WTC11 (cell line): ENCODE measurements at regions not wholly inside any gene's neighbourhood (a gene's known extent, or its start where the extent isn't known, plus 50 kb on each side); places are given as distances from the start of the nearest gene placed in this dataset.

Experiments
- ATAC-seq: fragments of 200-7000 bp; cut with Tn5 transposase; 2 replicates; pipeline ENCODE4 v1.10.0; 2021; ENCODE audit warnings: mild to moderate bottlenecking, moderate library complexity
- CTCF ChIA-PET: fragments of 300-600 bp; sonication (Branson Sonifier 250); formaldehyde crosslinking; loops from one replicate; lab custom pipeline; 2021; ENCODE audit warnings: antibody characterized with exemption; lab: Charles Lee
- POLR2A ChIA-PET: fragments of 350-600 bp; sonication (Branson Sonifier 250); formaldehyde crosslinking; loops from one replicate; lab custom pipeline; 2021; ENCODE audit warnings: antibody characterized with exemption; lab: Charles Lee
- DNase-seq: peaks from one replicate; pipeline ENCODE4 v3.0.0; 2021; ENCODE audit warnings: low spot score
- H3K27ac Mint-ChIP-seq: 2 replicates; pipeline ENCODE4 v1.8.0; 2021; ENCODE audit warnings: mixed read lengths
- H3K27me3 Mint-ChIP-seq: 2 replicates; pipeline ENCODE4 v1.8.0; 2021; ENCODE audit warnings: low read depth, mild to moderate bottlenecking, moderate library complexity, mixed read lengths
- H3K36me3 Mint-ChIP-seq: 2 replicates; pipeline ENCODE4 v1.8.0; 2021; ENCODE audit warnings: mixed read lengths
- H3K4me1 Mint-ChIP-seq: 2 replicates; pipeline ENCODE4 v1.8.0; 2022; ENCODE audit warnings: mixed read lengths
- H3K4me3 Mint-ChIP-seq: 2 replicates; pipeline ENCODE4 v1.8.0; 2021; ENCODE audit warnings: mild to moderate bottlenecking, moderate library complexity, mixed read lengths
- H3K9me3 Mint-ChIP-seq: 2 replicates; pipeline ENCODE4 v1.8.0; 2021; ENCODE audit warnings: mixed read lengths
- CBFB ChIP-seq: sonication (generic); formaldehyde crosslinking; IDR thresholded peaks from 2 replicates; pipeline ENCODE4 v1.8.1; 2022; ENCODE audit warnings: mild to moderate bottlenecking, low read depth, missing genetic modification reagents
- ESRRA ChIP-seq: sonication (generic); formaldehyde crosslinking; IDR thresholded peaks from 2 replicates; pipeline ENCODE4 v1.8.1; 2022; ENCODE audit warnings: mild to moderate bottlenecking, missing genetic modification reagents, borderline replicate concordance
- FOXK1 ChIP-seq: sonication (generic); formaldehyde crosslinking; IDR thresholded peaks from 2 replicates; pipeline ENCODE4 v1.8.0; 2022; ENCODE audit warnings: mild to moderate bottlenecking, moderate library complexity, missing genetic modification reagents
- JUN ChIP-seq: sonication (generic); formaldehyde crosslinking; IDR thresholded peaks from 2 replicates; pipeline ENCODE4 v1.8.0; 2023; ENCODE audit warnings: mild to moderate bottlenecking, missing genetic modification reagents
- KAT7 ChIP-seq: sonication (generic); formaldehyde crosslinking; IDR thresholded peaks from 2 replicates; pipeline ENCODE4 v1.8.1; 2023; ENCODE audit warnings: missing genetic modification reagents, mild to moderate bottlenecking, borderline replicate concordance
- MYBL2 ChIP-seq: sonication (generic); formaldehyde crosslinking; IDR thresholded peaks from 2 replicates; pipeline ENCODE4 v1.8.1; 2023; ENCODE audit warnings: mild to moderate bottlenecking, moderate library complexity, missing genetic modification reagents
- NFE2L1 ChIP-seq: sonication (generic); formaldehyde crosslinking; IDR thresholded peaks from 2 replicates; pipeline ENCODE4 v1.8.1; 2023; ENCODE audit warnings: missing genetic modification reagents
- NFYB ChIP-seq: sonication (generic); formaldehyde crosslinking; conservative IDR thresholded peaks from 2 replicates; pipeline ENCODE4 v1.8.0; 2022; ENCODE audit warnings: low read depth, missing genetic modification reagents
- NR1H2 ChIP-seq: sonication (generic); formaldehyde crosslinking; IDR thresholded peaks from 2 replicates; pipeline ENCODE4 v1.9.0; 2021; ENCODE audit warnings: mild to moderate bottlenecking, moderate library complexity, missing genetic modification reagents
- NR2C2 ChIP-seq: sonication (generic); formaldehyde crosslinking; IDR thresholded peaks from 2 replicates; pipeline ENCODE4 v1.8.0; 2022; ENCODE audit warnings: mild to moderate bottlenecking, missing genetic modification reagents
- NR3C1 ChIP-seq: sonication (generic); formaldehyde crosslinking; conservative IDR thresholded peaks from 2 replicates; pipeline ENCODE4 v1.8.1; 2023; ENCODE audit warnings: low read depth, mild to moderate bottlenecking, missing genetic modification reagents
- SMAD4 ChIP-seq: sonication (generic); formaldehyde crosslinking; IDR thresholded peaks from 2 replicates; pipeline ENCODE4 v1.8.0; 2022; ENCODE audit warnings: mild to moderate bottlenecking, missing genetic modification reagents
- TP53 ChIP-seq: sonication (generic); formaldehyde crosslinking; IDR thresholded peaks from 2 replicates; pipeline ENCODE4 v1.8.1; 2023; ENCODE audit warnings: mild to moderate bottlenecking, missing genetic modification reagents
- ZBTB21 ChIP-seq: sonication (generic); formaldehyde crosslinking; IDR thresholded peaks from 2 replicates; pipeline ENCODE4 v1.8.1; 2023; ENCODE audit warnings: mild to moderate bottlenecking, missing genetic modification reagents, borderline replicate concordance
- ZNF317 ChIP-seq: sonication (generic); formaldehyde crosslinking; IDR thresholded peaks from 2 replicates; pipeline ENCODE4 v1.8.1; 2023; ENCODE audit warnings: low read depth, mild to moderate bottlenecking, moderate library complexity, missing genetic modification reagents, borderline replicate concordance
- ZNF396 ChIP-seq: fragments of 250-450 bp; sonication (Bioruptor Pico); IDR thresholded peaks from 2 replicates; pipeline ENCODE4 v1.8.0; 2021; ENCODE audit warnings: mild to moderate bottlenecking, moderate library complexity, borderline replicate concordance
- TF ChIP-seq, protein P1 (sequence below): sonication (generic); formaldehyde crosslinking; conservative IDR thresholded peaks from 2 replicates; pipeline ENCODE4 v1.8.1; 2023; ENCODE audit warnings: mild to moderate bottlenecking, low read depth, missing genetic modification reagents, moderate library complexity
- TF ChIP-seq, protein P2 (sequence below): sonication (generic); formaldehyde crosslinking; conservative IDR thresholded peaks from 2 replicates; pipeline ENCODE4 v1.8.1; 2022; ENCODE audit warnings: mild to moderate bottlenecking, missing genetic modification reagents
- TF ChIP-seq, protein P3 (sequence below): sonication (generic); formaldehyde crosslinking; IDR thresholded peaks from 2 replicates; pipeline ENCODE4 v1.8.1; 2023; ENCODE audit warnings: mild to moderate bottlenecking, missing genetic modification reagents, moderate library complexity
- TF ChIP-seq, protein P4 (sequence below): sonication (generic); formaldehyde crosslinking; IDR thresholded peaks from 2 replicates; pipeline ENCODE4 v1.8.1; 2023; ENCODE audit warnings: mild to moderate bottlenecking, missing genetic modification reagents, borderline replicate concordance
- TF ChIP-seq, protein P5 (sequence below): sonication (generic); formaldehyde crosslinking; IDR thresholded peaks from 2 replicates; pipeline ENCODE4 v1.8.1; 2023; ENCODE audit warnings: mild to moderate bottlenecking, missing genetic modification reagents
- TF ChIP-seq, protein P6 (sequence below): sonication (generic); formaldehyde crosslinking; IDR thresholded peaks from 2 replicates; pipeline ENCODE4 v1.8.0; 2022; ENCODE audit warnings: mild to moderate bottlenecking, missing genetic modification reagents
- TF ChIP-seq, protein P7 (sequence below): fragments of 200-600 bp; IDR thresholded peaks from 2 replicates; pipeline ENCODE4 v1.8.0; 2022; ENCODE audit warnings: antibody characterized with exemption

DNA sequence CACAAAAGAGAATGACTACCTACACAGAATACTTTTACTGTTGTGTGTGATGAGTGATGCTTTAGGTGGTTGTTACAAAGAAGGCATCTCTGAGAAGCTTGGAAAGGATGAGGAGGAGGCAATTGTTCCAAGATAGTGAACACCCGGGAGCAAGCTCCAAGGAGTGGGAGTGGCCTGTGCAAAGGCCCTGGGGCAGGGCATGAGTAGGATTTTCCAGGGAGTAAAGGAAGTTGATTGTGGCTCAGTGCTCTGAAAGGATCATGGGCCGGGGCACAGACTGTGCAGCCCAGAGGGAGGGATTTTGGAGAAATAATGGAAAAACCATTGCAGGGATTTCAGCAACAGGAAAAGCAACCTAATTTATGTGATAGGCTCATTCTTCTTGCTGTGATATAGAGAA, 264.3 kb downstream of the CDH26 start:
- H3K4me1 Mint-ChIP-seq = no peaks in the 10 kb centered on the region
- ATAC-seq = no peak
- peaks cover 22% of the 10 kb centered on the region for H3K27me3 Mint-ChIP-seq
- H3K27ac Mint-ChIP-seq = no peak overlapping the region
- no peak for TF ChIP-seq MYBL2 (CRISPR knock-in tag)
- no peak for TF ChIP-seq NR1H2 (CRISPR knock-in tag)
- no peak for TF ChIP-seq KAT7 (CRISPR knock-in tag)
- TF ChIP-seq FOXK1 = no peak
- TF ChIP-seq, protein P1, sequence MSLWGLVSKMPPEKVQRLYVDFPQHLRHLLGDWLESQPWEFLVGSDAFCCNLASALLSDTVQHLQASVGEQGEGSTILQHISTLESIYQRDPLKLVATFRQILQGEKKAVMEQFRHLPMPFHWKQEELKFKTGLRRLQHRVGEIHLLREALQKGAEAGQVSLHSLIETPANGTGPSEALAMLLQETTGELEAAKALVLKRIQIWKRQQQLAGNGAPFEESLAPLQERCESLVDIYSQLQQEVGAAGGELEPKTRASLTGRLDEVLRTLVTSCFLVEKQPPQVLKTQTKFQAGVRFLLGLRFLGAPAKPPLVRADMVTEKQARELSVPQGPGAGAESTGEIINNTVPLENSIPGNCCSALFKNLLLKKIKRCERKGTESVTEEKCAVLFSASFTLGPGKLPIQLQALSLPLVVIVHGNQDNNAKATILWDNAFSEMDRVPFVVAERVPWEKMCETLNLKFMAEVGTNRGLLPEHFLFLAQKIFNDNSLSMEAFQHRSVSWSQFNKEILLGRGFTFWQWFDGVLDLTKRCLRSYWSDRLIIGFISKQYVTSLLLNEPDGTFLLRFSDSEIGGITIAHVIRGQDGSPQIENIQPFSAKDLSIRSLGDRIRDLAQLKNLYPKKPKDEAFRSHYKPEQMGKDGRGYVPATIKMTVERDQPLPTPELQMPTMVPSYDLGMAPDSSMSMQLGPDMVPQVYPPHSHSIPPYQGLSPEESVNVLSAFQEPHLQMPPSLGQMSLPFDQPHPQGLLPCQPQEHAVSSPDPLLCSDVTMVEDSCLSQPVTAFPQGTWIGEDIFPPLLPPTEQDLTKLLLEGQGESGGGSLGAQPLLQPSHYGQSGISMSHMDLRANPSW (CRISPR knock-in tag) = no peak
- TF ChIP-seq, protein P2, sequence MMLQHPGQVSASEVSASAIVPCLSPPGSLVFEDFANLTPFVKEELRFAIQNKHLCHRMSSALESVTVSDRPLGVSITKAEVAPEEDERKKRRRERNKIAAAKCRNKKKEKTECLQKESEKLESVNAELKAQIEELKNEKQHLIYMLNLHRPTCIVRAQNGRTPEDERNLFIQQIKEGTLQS = no peak
- peaks cover 26% of the 10 kb centered on the region for H3K9me3 Mint-ChIP-seq
- ChIA-PET POLR2A (no interaction called here), CTCF (interaction anchor here (3.7 kb wide), 1 partner anchor 12 kb away, joined by 14 read pairs; no protein-coding TSS in a partner anchor)
- H3K4me3 Mint-ChIP-seq = no peak overlapping the region
- no peaks in the 10 kb centered on the region for H3K36me3 Mint-ChIP-seq
- DNase-seq = no peak

DNA sequence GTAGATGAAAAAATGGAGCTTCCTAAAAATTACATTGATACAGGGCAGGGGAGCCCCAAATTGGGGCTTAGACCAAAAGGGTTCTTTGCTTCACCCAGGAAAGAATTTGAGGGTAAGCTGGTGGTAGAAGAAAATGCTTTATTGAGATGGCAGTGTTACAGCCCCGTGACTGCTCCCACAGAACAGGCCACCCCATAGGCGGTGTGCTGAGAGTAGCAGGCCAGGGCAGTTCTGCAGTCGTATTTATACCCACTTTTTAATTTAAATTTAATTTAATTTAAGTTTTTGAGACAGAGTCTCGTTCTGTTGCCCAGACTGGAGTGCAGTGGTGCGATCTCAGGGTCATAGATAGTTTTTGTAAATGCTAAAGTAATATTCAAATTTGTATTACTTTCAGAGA, 265.0 kb downstream of the CDH26 start:
- ATAC-seq (no peak), DNase-seq (no peak)
- no peak overlapping the region for H3K4me3 Mint-ChIP-seq
- H3K4me1 Mint-ChIP-seq = no peaks in the 10 kb centered on the region
- peaks cover 25% of the 10 kb centered on the region for H3K27me3 Mint-ChIP-seq
- no peak overlapping the region for H3K27ac Mint-ChIP-seq
- POLR2A ChIA-PET = no interaction called here
- H3K9me3 Mint-ChIP-seq = peaks cover 33% of the 10 kb centered on the region
- CTCF ChIA-PET = interaction anchor here (3.7 kb wide), 1 partner anchor 12 kb away, joined by 14 read pairs; no protein-coding TSS in a partner anchor
- no peaks in the 10 kb centered on the region for H3K36me3 Mint-ChIP-seq
- no peak for TF ChIP-seq JUN (CRISPR knock-in tag)
- TF ChIP-seq, protein P3, sequence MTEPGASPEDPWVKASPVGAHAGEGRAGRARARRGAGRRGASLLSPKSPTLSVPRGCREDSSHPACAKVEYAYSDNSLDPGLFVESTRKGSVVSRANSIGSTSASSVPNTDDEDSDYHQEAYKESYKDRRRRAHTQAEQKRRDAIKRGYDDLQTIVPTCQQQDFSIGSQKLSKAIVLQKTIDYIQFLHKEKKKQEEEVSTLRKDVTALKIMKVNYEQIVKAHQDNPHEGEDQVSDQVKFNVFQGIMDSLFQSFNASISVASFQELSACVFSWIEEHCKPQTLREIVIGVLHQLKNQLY (CRISPR knock-in tag) = no peak
- TF ChIP-seq ZNF317 (CRISPR knock-in tag) = no peak
- TF ChIP-seq, protein P4, sequence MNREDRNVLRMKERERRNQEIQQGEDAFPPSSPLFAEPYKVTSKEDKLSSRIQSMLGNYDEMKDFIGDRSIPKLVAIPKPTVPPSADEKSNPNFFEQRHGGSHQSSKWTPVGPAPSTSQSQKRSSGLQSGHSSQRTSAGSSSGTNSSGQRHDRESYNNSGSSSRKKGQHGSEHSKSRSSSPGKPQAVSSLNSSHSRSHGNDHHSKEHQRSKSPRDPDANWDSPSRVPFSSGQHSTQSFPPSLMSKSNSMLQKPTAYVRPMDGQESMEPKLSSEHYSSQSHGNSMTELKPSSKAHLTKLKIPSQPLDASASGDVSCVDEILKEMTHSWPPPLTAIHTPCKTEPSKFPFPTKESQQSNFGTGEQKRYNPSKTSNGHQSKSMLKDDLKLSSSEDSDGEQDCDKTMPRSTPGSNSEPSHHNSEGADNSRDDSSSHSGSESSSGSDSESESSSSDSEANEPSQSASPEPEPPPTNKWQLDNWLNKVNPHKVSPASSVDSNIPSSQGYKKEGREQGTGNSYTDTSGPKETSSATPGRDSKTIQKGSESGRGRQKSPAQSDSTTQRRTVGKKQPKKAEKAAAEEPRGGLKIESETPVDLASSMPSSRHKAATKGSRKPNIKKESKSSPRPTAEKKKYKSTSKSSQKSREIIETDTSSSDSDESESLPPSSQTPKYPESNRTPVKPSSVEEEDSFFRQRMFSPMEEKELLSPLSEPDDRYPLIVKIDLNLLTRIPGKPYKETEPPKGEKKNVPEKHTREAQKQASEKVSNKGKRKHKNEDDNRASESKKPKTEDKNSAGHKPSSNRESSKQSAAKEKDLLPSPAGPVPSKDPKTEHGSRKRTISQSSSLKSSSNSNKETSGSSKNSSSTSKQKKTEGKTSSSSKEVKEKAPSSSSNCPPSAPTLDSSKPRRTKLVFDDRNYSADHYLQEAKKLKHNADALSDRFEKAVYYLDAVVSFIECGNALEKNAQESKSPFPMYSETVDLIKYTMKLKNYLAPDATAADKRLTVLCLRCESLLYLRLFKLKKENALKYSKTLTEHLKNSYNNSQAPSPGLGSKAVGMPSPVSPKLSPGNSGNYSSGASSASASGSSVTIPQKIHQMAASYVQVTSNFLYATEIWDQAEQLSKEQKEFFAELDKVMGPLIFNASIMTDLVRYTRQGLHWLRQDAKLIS (CRISPR knock-in tag) = no peak
- TF ChIP-seq CBFB (CRISPR knock-in tag) = no peak
- TF ChIP-seq ESRRA (CRISPR knock-in tag) = no peak
- TF ChIP-seq ZBTB21 (CRISPR knock-in tag) = no peak
- no peak for TF ChIP-seq NR2C2 (CRISPR knock-in tag)
- TF ChIP-seq, protein P5, sequence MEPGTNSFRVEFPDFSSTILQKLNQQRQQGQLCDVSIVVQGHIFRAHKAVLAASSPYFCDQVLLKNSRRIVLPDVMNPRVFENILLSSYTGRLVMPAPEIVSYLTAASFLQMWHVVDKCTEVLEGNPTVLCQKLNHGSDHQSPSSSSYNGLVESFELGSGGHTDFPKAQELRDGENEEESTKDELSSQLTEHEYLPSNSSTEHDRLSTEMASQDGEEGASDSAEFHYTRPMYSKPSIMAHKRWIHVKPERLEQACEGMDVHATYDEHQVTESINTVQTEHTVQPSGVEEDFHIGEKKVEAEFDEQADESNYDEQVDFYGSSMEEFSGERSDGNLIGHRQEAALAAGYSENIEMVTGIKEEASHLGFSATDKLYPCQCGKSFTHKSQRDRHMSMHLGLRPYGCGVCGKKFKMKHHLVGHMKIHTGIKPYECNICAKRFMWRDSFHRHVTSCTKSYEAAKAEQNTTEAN = no peak
- no peak for TF ChIP-seq NR3C1
- TF ChIP-seq, protein P6, sequence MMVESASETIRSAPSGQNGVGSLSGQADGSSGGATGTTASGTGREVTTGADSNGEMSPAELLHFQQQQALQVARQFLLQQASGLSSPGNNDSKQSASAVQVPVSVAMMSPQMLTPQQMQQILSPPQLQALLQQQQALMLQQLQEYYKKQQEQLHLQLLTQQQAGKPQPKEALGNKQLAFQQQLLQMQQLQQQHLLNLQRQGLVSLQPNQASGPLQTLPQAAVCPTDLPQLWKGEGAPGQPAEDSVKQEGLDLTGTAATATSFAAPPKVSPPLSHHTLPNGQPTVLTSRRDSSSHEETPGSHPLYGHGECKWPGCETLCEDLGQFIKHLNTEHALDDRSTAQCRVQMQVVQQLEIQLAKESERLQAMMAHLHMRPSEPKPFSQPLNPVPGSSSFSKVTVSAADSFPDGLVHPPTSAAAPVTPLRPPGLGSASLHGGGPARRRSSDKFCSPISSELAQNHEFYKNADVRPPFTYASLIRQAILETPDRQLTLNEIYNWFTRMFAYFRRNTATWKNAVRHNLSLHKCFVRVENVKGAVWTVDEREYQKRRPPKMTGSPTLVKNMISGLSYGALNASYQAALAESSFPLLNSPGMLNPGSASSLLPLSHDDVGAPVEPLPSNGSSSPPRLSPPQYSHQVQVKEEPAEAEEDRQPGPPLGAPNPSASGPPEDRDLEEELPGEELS = no peak
- TF ChIP-seq ZNF396 (CRISPR knock-in tag) = no peak
- no peak for TF ChIP-seq SMAD4 (CRISPR knock-in tag)
- TF ChIP-seq, protein P7, sequence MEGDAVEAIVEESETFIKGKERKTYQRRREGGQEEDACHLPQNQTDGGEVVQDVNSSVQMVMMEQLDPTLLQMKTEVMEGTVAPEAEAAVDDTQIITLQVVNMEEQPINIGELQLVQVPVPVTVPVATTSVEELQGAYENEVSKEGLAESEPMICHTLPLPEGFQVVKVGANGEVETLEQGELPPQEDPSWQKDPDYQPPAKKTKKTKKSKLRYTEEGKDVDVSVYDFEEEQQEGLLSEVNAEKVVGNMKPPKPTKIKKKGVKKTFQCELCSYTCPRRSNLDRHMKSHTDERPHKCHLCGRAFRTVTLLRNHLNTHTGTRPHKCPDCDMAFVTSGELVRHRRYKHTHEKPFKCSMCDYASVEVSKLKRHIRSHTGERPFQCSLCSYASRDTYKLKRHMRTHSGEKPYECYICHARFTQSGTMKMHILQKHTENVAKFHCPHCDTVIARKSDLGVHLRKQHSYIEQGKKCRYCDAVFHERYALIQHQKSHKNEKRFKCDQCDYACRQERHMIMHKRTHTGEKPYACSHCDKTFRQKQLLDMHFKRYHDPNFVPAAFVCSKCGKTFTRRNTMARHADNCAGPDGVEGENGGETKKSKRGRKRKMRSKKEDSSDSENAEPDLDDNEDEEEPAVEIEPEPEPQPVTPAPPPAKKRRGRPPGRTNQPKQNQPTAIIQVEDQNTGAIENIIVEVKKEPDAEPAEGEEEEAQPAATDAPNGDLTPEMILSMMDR = no peak
- no peak for TF ChIP-seq TP53 (CRISPR knock-in tag)
- TF ChIP-seq NFE2L1 (CRISPR knock-in tag) = no peak
- no peak for TF ChIP-seq NFYB (CRISPR knock-in tag)
